ENCODE measurements at regions not wholly inside any gene's neighbourhood (a gene's known extent, or its start where the extent isn't known, plus 50 kb on each side); places are given as distances from the start of the nearest gene placed in this dataset.

GRCh38 chr22:27378311-27378800, 423.2 kb downstream of the MN1 start:
- no peak for DNase-seq

- no peak for DNase-seq
Observed at GRCh38 chr22:27378995-27379394, 422.6 kb downstream of the MN1 start.

- no peak for DNase-seq
Observed at GRCh38 chr22:27380855-27381254, 420.7 kb downstream of the MN1 start.

- DNase-seq = no peak
Observed at GRCh38 chr22:27381552-27381951, 420.0 kb downstream of the MN1 start.

- no peak for DNase-seq
Observed at GRCh38 chr22:27381960-27382742, 419.4 kb downstream of the MN1 start.

GRCh38 chr22:27382947-27383346, 418.6 kb downstream of the MN1 start:
- no peak for DNase-seq

GRCh38 chr22:27383896-27384295, 417.7 kb downstream of the MN1 start:
- no peak for DNase-seq

- DNase-seq = no peak
Observed at GRCh38 chr22:27385261-27385998, 416.1 kb downstream of the MN1 start.

GRCh38 chr22:27386186-27386585, 415.4 kb downstream of the MN1 start:
- no peak for DNase-seq

GRCh38 chr22:27387561-27387960, 414.0 kb downstream of the MN1 start:
- DNase-seq = no peak

GRCh38 chr22:27388090-27388600, 413.4 kb downstream of the MN1 start:
- no peak for DNase-seq

- no peak for DNase-seq
Observed at GRCh38 chr22:27389727-27390075, 411.9 kb downstream of the MN1 start.

GRCh38 chr22:27391092-27391770, 410.3 kb downstream of the MN1 start:
- no peak for DNase-seq

GRCh38 chr22:27393371-27393770, 408.2 kb downstream of the MN1 start:
- DNase-seq = no peak

GRCh38 chr22:27394806-27395404, 406.7 kb downstream of the MN1 start:
- DNase-seq = no peak

- no peak for DNase-seq
Observed at GRCh38 chr22:27397036-27397953, 404.3 kb downstream of the MN1 start.

GRCh38 chr22:27397954-27398342, 403.6 kb downstream of the MN1 start:
- DNase-seq = no peak

GRCh38 chr22:27399161-27399560, 402.4 kb downstream of the MN1 start:
- no peak for DNase-seq

GRCh38 chr22:27400811-27401210, 400.7 kb downstream of the MN1 start:
- no peak for DNase-seq

GRCh38 chr22:27401321-27401720, 400.2 kb downstream of the MN1 start:
- DNase-seq = no peak

- DNase-seq = no peak
Observed at GRCh38 chr22:27404441-27404840, 397.1 kb downstream of the MN1 start.
